ENCODE measurements at regions not wholly inside any gene's neighbourhood (a gene's known extent, or its start where the extent isn't known, plus 50 kb on each side); places are given as distances from the start of the nearest gene placed in this dataset.

GRCh38 chr6:51411496-51412125 lies 592.9 kb downstream of the TFAP2B start:
- Mint-ChIP-seq H3K4me1 (ENCODE audit: unreplicated experiment) (no peaks in the 10 kb centered on the region), H3K9me3 (peaks cover 9% of the 10 kb centered on the region), H3K36me3 (no peaks in the 10 kb centered on the region), H3K27me3 (no peaks in the 10 kb centered on the region), H3K4me3 (no peak overlapping the region), H3K27ac (no peak overlapping the region)
- TF ChIP-seq CTCF (conservative IDR thresholded peaks at IDR 0.05), result no peak
- DNase-seq (ENCODE audit: extremely low spot score, unreplicated experiment), result no peak

GRCh38 chr6:51414361-51414760 lies 595.7 kb downstream of the TFAP2B start:
- no peak overlapping the region for H3K4me3 Mint-ChIP-seq
- no peak for DNase-seq (ENCODE audit: extremely low spot score, unreplicated experiment)

GRCh38 chr6:51415501-51415900 lies 596.8 kb downstream of the TFAP2B start:
- H3K4me3 Mint-ChIP-seq, result no peak overlapping the region
- TF ChIP-seq CTCF (conservative IDR thresholded peaks at IDR 0.05), result no peak
- no peak for DNase-seq (ENCODE audit: extremely low spot score, unreplicated experiment)

More at GRCh38 chr6:51414361-51414760, 595.7 kb downstream of the TFAP2B start:
- no peak overlapping the region for H3K27ac Mint-ChIP-seq
- no peaks in the 10 kb centered on the region for H3K36me3 Mint-ChIP-seq
- H3K9me3 Mint-ChIP-seq, result peaks cover 9% of the 10 kb centered on the region
- H3K27me3 Mint-ChIP-seq, result no peaks in the 10 kb centered on the region
- TF ChIP-seq CTCF (conservative IDR thresholded peaks at IDR 0.05), result no peak
- H3K4me1 Mint-ChIP-seq (ENCODE audit: unreplicated experiment), result no peaks in the 10 kb centered on the region

DNA sequence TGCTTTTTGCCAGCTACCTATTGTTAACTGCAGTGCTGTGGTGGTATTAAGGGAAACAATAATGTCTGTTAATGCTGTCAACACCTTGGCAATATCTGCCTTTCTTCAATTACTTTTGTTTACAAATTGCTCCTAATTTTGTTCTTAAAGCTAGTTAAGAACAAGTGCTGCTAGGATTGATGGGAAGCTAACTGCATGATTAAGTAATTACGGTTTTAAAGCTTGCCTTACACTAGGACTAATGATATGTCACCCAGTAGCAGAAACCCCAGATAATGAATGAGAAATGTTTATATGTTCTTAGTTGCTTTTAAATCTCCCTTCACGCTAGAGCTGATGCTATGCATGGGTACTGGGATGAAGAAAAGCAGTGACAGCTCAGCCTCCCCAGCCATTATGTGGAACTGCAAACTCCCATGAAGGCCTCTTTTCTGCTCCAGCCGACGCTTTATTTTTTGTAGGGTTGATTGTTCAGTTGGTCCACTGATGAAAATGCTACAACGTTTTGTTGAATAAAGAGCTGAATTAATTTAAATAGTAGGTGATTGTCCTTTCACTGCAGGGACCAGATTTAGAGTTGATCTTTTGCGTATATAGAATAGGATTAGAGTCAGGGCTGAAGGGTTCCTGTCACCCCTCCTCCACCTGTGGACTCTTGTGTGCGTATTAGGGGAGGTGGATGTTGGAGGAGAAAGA lies 610.5 kb downstream of the TFAP2B start:
- H3K4me3 Mint-ChIP-seq, result no peak overlapping the region
- no peak overlapping the region for H3K27ac Mint-ChIP-seq
- no peak for DNase-seq (ENCODE audit: extremely low spot score, unreplicated experiment)
- no peaks in the 10 kb centered on the region for H3K27me3 Mint-ChIP-seq
- H3K9me3 Mint-ChIP-seq, result peaks cover 4% of the 10 kb centered on the region
- TF ChIP-seq CTCF (conservative IDR thresholded peaks at IDR 0.05), result no peak
- no peaks in the 10 kb centered on the region for H3K36me3 Mint-ChIP-seq
- H3K4me1 Mint-ChIP-seq (ENCODE audit: unreplicated experiment), result peaks cover 4% of the 10 kb centered on the region

More at GRCh38 chr6:51415501-51415900, 596.8 kb downstream of the TFAP2B start:
- H3K27ac Mint-ChIP-seq, result no peak overlapping the region
- no peaks in the 10 kb centered on the region for H3K36me3 Mint-ChIP-seq
- no peaks in the 10 kb centered on the region for H3K4me1 Mint-ChIP-seq (ENCODE audit: unreplicated experiment)
- no peaks in the 10 kb centered on the region for H3K27me3 Mint-ChIP-seq
- peaks cover 5% of the 10 kb centered on the region for H3K9me3 Mint-ChIP-seq

- no peak for DNase-seq (ENCODE audit: extremely low spot score, unreplicated experiment)
- Mint-ChIP-seq H3K9me3 (no peaks in the 10 kb centered on the region), H3K36me3 (no peaks in the 10 kb centered on the region), H3K4me1 (ENCODE audit: unreplicated experiment) (peaks cover 4% of the 10 kb centered on the region), H3K4me3 (no peak overlapping the region), H3K27me3 (no peaks in the 10 kb centered on the region), H3K27ac (no peak overlapping the region)
- TF ChIP-seq CTCF (conservative IDR thresholded peaks at IDR 0.05), result no peak
These were observed 611.9 kb downstream of the TFAP2B start for GRCh38 chr6:51430589-51430988.
